GM13977 (cell line): ENCODE measurements at regions not wholly inside any gene's neighbourhood (a gene's known extent, or its start where the extent isn't known, plus 50 kb on each side); places are given as distances from the start of the nearest gene placed in this dataset.

Source experiments
- DNase-seq: peaks from one replicate; pipeline ENCODE4 v3.0.0; 2012; ENCODE audit warnings: low spot score
- CTCF ChIP-seq: IDR thresholded peaks from 2 replicates; pipeline ENCODE4 v1.5.1; 2012; ENCODE audit warnings: mild to moderate bottlenecking, control low read depth; ENCODE audit not compliant: insufficient read depth; ENCODE audit errors: extremely low read depth, missing control alignments
- in situ Hi-C: fragments of 300-500 bp; cut with MboI; formaldehyde crosslinking; loops from one replicate; pipeline ENCODE4 v1.12.0; 2022; ENCODE audit warnings: low sequenced_read_pairs, low pct_unique_long_range_greater_than_20kb, mixed read lengths, inconsistent platforms; ENCODE audit not compliant: unreplicated experiment

- no peak for DNase-seq
- in situ Hi-C loops: no loop called here
- no peak for TF ChIP-seq CTCF
These were observed 67.3 kb upstream of the TSHZ2 start for GRCh38 chr20:52904837-52905236.

GRCh38 chr20:52899041-52899608 lies 73.0 kb upstream of the TSHZ2 start:
- in situ Hi-C loops: no loop called here
- DNase-seq: no peak
- TF ChIP-seq CTCF: no peak

GRCh38 chr20:52896348-52896747 lies 75.8 kb upstream of the TSHZ2 start:
- TF ChIP-seq CTCF: no peak
- in situ Hi-C loops: no loop called here
- no peak for DNase-seq

GRCh38 chr20:52895701-52896100 lies 76.5 kb upstream of the TSHZ2 start:
- no peak for DNase-seq
- TF ChIP-seq CTCF: no peak
- in situ Hi-C loops: no loop called here

- in situ Hi-C loops: no loop called here
- DNase-seq: no peak
- TF ChIP-seq CTCF: no peak
These were observed 76.9 kb upstream of the TSHZ2 start for GRCh38 chr20:52895235-52895634.

GRCh38 chr20:52893498-52893897 lies 78.7 kb upstream of the TSHZ2 start:
- in situ Hi-C loops: no loop called here
- no peak for DNase-seq
- no peak for TF ChIP-seq CTCF

GRCh38 chr20:52892023-52892422 lies 80.1 kb upstream of the TSHZ2 start:
- in situ Hi-C loops: no loop called here
- no peak for TF ChIP-seq CTCF

More at GRCh38 chr20:52892023-52892422, 80.1 kb upstream of the TSHZ2 start:
- no peak for DNase-seq
